ENCODE measurements at regions not wholly inside any gene's neighbourhood (a gene's known extent, or its start where the extent isn't known, plus 50 kb on each side); places are given as distances from the start of the nearest gene placed in this dataset.

DNA sequence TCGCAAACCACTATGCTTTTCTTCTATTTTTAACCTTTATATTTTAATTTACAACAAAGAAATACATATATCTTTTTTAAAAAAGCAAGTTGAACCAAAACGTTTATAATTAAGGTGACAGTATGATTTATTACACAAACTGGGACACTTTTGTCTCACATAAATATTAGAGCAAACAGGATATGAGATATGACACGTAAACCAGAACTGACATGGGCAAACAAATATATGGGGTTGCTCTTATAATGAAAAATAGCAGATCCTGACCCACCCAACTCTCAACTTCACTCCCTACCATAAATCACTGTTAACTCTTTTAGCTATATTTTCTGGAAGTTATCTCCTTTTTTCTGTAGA, 177.0 kb upstream of the EDNRA start:
- no peaks in the 10 kb centered on the region for H3K36me3 Mint-ChIP-seq (ENCODE audit: low read depth)
- DNase-seq (no peak), ATAC-seq (ENCODE audit: low read depth) (no peak)
- intact Hi-C loops (cut with micrococcal nuclease): no loop called here
- ChIA-PET CTCF (no interaction called here), POLR2A (no interaction called here)
- TF ChIP-seq, protein P1, sequence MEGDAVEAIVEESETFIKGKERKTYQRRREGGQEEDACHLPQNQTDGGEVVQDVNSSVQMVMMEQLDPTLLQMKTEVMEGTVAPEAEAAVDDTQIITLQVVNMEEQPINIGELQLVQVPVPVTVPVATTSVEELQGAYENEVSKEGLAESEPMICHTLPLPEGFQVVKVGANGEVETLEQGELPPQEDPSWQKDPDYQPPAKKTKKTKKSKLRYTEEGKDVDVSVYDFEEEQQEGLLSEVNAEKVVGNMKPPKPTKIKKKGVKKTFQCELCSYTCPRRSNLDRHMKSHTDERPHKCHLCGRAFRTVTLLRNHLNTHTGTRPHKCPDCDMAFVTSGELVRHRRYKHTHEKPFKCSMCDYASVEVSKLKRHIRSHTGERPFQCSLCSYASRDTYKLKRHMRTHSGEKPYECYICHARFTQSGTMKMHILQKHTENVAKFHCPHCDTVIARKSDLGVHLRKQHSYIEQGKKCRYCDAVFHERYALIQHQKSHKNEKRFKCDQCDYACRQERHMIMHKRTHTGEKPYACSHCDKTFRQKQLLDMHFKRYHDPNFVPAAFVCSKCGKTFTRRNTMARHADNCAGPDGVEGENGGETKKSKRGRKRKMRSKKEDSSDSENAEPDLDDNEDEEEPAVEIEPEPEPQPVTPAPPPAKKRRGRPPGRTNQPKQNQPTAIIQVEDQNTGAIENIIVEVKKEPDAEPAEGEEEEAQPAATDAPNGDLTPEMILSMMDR (IDR thresholded peaks at IDR 0.05): no peak
- no peak overlapping the region for H3K27ac Mint-ChIP-seq
- no peaks in the 10 kb centered on the region for H3K4me1 Mint-ChIP-seq
- no peaks in the 10 kb centered on the region for H3K27me3 Mint-ChIP-seq
- H3K4me3 Mint-ChIP-seq: no peak overlapping the region
- no peaks in the 10 kb centered on the region for H3K9me3 Mint-ChIP-seq

DNA sequence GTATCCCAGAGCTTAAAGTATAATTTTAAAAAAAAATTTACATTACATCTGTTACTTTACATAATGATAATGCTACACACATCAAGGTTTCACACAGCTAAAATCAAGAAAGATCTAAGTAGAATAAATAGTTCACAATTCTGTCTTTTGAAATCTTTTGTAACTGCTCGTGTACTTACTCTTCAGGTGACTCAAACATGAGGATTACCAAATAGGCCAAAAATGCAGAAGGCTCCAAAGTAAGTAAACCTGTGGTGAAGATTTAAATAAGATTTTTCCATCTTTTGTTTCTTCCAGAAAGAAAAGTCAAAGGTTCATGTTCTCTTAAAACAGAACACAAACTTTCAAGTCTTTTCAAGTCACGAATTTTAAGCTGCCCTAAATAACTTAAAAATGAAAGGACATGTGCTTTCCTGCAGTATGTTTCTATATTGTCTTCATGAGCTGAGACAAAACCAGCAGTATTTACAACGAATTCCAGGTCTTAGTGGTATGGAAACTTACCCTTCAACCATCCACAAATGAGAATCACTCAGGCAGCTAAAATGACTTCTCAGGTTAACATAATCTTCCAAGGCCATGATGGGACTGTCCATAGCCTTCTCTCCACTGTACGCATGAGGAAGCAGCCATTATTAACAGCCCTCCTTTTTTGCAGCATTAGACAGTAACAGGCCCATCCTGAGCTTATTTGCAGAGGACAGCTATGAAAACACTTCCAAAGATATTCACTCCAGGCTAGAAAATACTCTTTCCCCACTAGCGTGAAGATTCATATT, 172.8 kb upstream of the EDNRA start:
- Mint-ChIP-seq H3K9me3 (no peaks in the 10 kb centered on the region), H3K36me3 (ENCODE audit: low read depth) (no peaks in the 10 kb centered on the region), H3K4me3 (no peak overlapping the region), H3K27me3 (no peaks in the 10 kb centered on the region), H3K4me1 (no peaks in the 10 kb centered on the region), H3K27ac (no peak overlapping the region)
- DNase-seq: no peak
- intact Hi-C loops (cut with micrococcal nuclease): no loop called here
- ChIA-PET POLR2A (no interaction called here), CTCF (no interaction called here)
- TF ChIP-seq, protein P1 (IDR thresholded peaks at IDR 0.05): no peak
- ATAC-seq (ENCODE audit: low read depth): no peak

DNA sequence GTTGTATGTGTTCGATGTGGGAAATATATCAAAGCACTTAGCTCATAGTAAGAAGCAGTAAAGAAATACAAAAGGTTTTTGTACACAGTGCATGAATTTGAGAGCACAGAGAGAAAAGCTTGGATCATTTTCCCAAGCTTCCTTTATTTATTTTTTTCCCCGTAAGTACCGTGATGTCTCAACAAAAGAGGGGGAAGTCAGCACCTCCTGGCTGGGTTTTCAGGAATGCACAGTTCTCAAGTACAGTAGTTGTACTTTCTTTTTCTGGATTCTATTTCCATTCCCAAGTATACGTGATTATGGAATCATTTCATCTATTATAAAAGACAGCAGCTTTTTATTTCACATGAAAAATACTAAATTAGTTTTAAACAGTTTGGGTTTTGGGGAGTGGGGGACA, 171.5 kb upstream of the EDNRA start:
- H3K4me1 Mint-ChIP-seq: no peaks in the 10 kb centered on the region
- H3K4me3 Mint-ChIP-seq: no peak overlapping the region
- DNase-seq: no peak
- intact Hi-C loops (cut with micrococcal nuclease): no loop called here
- ChIA-PET POLR2A (no interaction called here), CTCF (no interaction called here)
- TF ChIP-seq, protein P1 (IDR thresholded peaks at IDR 0.05): no peak
- H3K27me3 Mint-ChIP-seq: no peaks in the 10 kb centered on the region
- no peaks in the 10 kb centered on the region for H3K36me3 Mint-ChIP-seq (ENCODE audit: low read depth)
- ATAC-seq (ENCODE audit: low read depth): no peak
- no peak overlapping the region for H3K27ac Mint-ChIP-seq
- H3K9me3 Mint-ChIP-seq: no peaks in the 10 kb centered on the region

DNA sequence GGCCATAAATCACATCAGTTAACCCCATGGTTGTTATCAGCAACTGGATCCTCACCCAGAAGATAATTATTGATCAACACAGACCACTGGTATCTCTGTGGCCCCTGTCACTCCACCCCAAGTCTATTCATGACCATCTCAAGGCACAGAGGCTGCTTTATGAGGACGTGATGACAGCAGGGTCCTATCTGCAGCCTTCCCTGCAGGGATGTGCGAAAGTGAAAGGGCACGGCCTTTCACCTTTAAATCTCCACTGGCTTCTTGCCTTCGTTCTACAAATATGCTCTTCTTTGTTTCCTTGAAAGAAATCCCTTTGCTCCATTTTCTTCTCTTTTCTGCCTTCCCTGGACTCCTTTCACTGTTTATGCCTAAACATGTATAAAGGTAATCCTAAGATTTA, 170.6 kb upstream of the EDNRA start:
- CTCF ChIA-PET: no interaction called here
- Mint-ChIP-seq H3K27ac (no peak overlapping the region), H3K36me3 (ENCODE audit: low read depth) (no peaks in the 10 kb centered on the region), H3K9me3 (no peaks in the 10 kb centered on the region), H3K4me1 (no peaks in the 10 kb centered on the region), H3K27me3 (no peaks in the 10 kb centered on the region), H3K4me3 (no peak overlapping the region)
- DNase-seq (no peak), ATAC-seq (ENCODE audit: low read depth) (no peak)
- TF ChIP-seq, protein P1 (IDR thresholded peaks at IDR 0.05): no peak
- intact Hi-C loops (cut with micrococcal nuclease): no loop called here
- POLR2A ChIA-PET: no interaction called here

DNA sequence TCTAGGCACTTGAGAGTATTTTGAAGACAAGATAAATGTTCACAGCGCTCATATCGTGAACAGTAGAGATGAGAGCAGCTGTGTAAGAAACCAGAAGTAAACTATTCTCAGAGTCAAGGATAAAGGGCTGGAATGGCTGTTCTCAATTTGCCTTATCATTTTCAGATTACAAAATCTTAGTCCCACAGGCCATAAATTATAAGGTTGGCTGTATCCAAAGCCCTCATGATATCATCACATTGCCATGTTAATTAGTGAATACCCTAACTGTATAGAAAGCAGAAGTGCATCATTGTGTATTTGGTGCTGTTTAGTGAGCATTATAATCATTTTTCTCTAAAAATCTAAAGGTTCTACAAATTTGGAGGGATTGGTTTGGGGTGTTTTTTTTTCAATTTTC, 168.9 kb upstream of the EDNRA start:
- H3K36me3 Mint-ChIP-seq (ENCODE audit: low read depth): no peaks in the 10 kb centered on the region
- no peak overlapping the region for H3K4me3 Mint-ChIP-seq
- DNase-seq (no peak), ATAC-seq (ENCODE audit: low read depth) (no peak)
- no peak overlapping the region for H3K27ac Mint-ChIP-seq
- ChIA-PET POLR2A (no interaction called here), CTCF (no interaction called here)
- intact Hi-C loops (cut with micrococcal nuclease): no loop called here
- TF ChIP-seq, protein P1 (IDR thresholded peaks at IDR 0.05): no peak
- no peaks in the 10 kb centered on the region for H3K4me1 Mint-ChIP-seq
- no peaks in the 10 kb centered on the region for H3K27me3 Mint-ChIP-seq
- no peaks in the 10 kb centered on the region for H3K9me3 Mint-ChIP-seq
